Glutamatergic neuron (in vitro differentiated cells): ENCODE measurements at regions not wholly inside any gene's neighbourhood (a gene's known extent, or its start where the extent isn't known, plus 50 kb on each side); places are given as distances from the start of the nearest gene placed in this dataset.
"Not testable (repeated sequence)": the region's sequence is repeated elsewhere in the genome, so short reads cannot be mapped to it uniquely, and the experiment has no call there.

Experiments
- DNase-seq: peaks from one replicate; pipeline ENCODE4 v3.0.0; 2022
- H3K27ac Mint-ChIP-seq: one replicate; pipeline ENCODE4 v1.8.0; 2020; ENCODE audit warnings: mild to moderate bottlenecking, mixed read lengths, inconsistent platforms; ENCODE audit not compliant: unreplicated experiment
- H3K27me3 Mint-ChIP-seq: one replicate; pipeline ENCODE4 v1.8.0; 2020; ENCODE audit warnings: mild to moderate bottlenecking, moderate library complexity, mixed read lengths, inconsistent platforms; ENCODE audit not compliant: unreplicated experiment
- H3K36me3 Mint-ChIP-seq: one replicate; pipeline ENCODE4 v1.8.0; 2020; ENCODE audit warnings: mild to moderate bottlenecking, mixed read lengths, inconsistent platforms; ENCODE audit not compliant: unreplicated experiment
- H3K4me1 Mint-ChIP-seq: one replicate; pipeline ENCODE4 v1.8.0; 2020; ENCODE audit warnings: mild to moderate bottlenecking, low read depth, mixed read lengths, inconsistent platforms; ENCODE audit not compliant: unreplicated experiment
- H3K4me3 Mint-ChIP-seq: one replicate; pipeline ENCODE4 v1.8.0; 2020; ENCODE audit warnings: mild to moderate bottlenecking, mixed read lengths, inconsistent platforms; ENCODE audit not compliant: unreplicated experiment
- H3K9me3 Mint-ChIP-seq: one replicate; pipeline ENCODE4 v1.8.0; 2020; ENCODE audit warnings: mild to moderate bottlenecking, moderate library complexity, mixed read lengths, inconsistent platforms; ENCODE audit not compliant: unreplicated experiment

- H3K4me1 Mint-ChIP-seq, H3K27me3 Mint-ChIP-seq, H3K4me3 Mint-ChIP-seq, H3K36me3 Mint-ChIP-seq, DNase-seq, H3K27ac Mint-ChIP-seq: not testable (repeated sequence)
- H3K9me3 Mint-ChIP-seq = peaks cover 35% of the 10 kb centered on the region
Observed at GRCh38 chr4:49575250-49575649, 589.2 kb downstream of the CWH43 start.

DNA sequence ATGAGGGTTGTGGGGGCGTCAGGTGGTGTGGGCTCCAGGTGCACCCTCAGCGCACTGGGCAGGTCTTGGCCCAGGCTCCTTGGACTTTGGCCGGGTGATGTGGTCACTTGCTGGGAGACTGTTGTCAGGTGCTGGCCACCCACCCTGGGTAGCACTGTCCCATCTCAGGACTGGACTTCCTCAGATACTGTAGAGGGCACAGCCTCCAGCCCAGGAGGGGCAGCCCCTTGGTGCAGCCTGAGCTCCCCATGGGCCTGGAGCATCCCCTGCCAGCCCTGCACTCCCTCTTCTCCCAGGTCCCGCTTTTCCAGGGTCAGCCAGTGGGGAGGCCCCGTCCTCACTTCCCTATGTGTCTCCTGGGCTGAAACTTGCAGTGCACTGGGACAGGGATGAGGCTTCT is 592.3 kb downstream of the CWH43 start:
- H3K4me3 Mint-ChIP-seq, H3K27me3 Mint-ChIP-seq, H3K4me1 Mint-ChIP-seq, H3K36me3 Mint-ChIP-seq, H3K27ac Mint-ChIP-seq, DNase-seq: not testable (repeated sequence)
- peaks cover 27% of the 10 kb centered on the region for H3K9me3 Mint-ChIP-seq

- H3K4me3 Mint-ChIP-seq, H3K27ac Mint-ChIP-seq, H3K4me1 Mint-ChIP-seq, H3K36me3 Mint-ChIP-seq, H3K27me3 Mint-ChIP-seq, DNase-seq: not testable (repeated sequence)
- peaks cover 23% of the 10 kb centered on the region for H3K9me3 Mint-ChIP-seq
Observed at GRCh38 chr4:49578899-49579298, 592.8 kb downstream of the CWH43 start.

DNA sequence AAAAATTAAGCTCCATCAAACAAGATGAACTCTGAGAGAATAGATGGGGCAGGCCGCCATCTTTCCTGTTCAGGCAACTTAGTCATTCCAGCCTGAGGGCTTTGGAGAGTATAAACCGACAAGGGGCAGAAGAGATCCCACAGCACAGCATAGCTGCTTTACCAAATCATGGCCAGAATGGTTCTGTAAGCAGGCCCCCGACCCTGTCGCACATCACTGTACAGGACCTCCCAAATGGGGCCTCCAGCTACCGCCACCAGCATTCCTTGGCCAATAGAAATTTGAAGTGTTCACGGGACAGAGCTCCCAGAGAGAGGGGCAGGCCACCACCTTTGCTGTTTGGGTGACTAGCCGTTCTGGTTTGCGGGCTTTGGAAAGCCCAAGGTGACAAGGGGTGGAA is 594.1 kb downstream of the CWH43 start:
- DNase-seq, H3K36me3 Mint-ChIP-seq, H3K27me3 Mint-ChIP-seq, H3K4me1 Mint-ChIP-seq, H3K4me3 Mint-ChIP-seq, H3K27ac Mint-ChIP-seq: not testable (repeated sequence)
- H3K9me3 Mint-ChIP-seq = peaks cover 21% of the 10 kb centered on the region

DNA sequence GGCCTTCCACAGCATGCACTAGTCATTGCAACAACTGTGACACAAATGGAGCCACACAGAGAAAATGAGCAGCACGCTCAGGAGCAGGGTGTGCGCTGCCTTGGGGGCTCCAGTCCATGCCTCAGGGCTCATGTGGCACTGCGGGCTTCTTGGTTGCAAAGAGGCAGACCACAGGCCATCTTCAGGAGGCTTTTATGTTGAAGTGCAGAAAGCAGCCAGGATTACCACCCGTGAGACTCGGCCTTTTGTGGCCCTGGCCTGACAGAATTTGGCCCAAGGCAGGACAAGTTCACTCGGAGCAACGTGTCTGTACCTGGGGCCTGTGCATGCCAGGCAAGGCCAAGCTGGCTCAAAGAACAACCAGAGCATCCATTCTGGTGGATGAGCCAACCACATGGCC is 602.3 kb downstream of the CWH43 start:
- H3K9me3 Mint-ChIP-seq, H3K36me3 Mint-ChIP-seq, H3K27me3 Mint-ChIP-seq, H3K4me1 Mint-ChIP-seq, H3K27ac Mint-ChIP-seq, DNase-seq, H3K4me3 Mint-ChIP-seq: not testable (repeated sequence)

GRCh38 chr4:49618436-49618835 is 632.4 kb downstream of the CWH43 start:
- H3K4me3 Mint-ChIP-seq, H3K27me3 Mint-ChIP-seq, H3K27ac Mint-ChIP-seq, H3K9me3 Mint-ChIP-seq, H3K36me3 Mint-ChIP-seq, DNase-seq, H3K4me1 Mint-ChIP-seq: not testable (repeated sequence)

DNA sequence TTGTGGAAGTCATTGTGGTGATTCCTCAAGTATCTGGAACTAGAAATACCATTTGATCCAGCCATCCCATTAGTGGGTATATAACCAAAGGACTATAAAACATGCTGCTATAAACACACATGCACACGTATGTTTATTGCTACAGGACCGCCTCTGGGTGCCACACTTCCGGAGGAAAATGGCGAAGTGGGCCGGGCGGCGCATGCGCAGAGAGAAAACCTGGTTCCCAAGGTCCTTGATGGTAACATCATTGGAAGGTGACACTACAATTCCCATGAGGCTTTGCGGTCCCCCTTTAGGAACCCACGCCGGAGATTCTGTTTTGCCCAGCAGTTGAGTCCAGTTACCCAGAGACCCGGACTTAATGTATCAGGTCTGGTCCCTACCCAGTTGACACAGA is 640.4 kb downstream of the CWH43 start:
- not testable (repeated sequence) for H3K9me3 Mint-ChIP-seq, H3K27ac Mint-ChIP-seq, H3K4me3 Mint-ChIP-seq, H3K4me1 Mint-ChIP-seq, H3K36me3 Mint-ChIP-seq, H3K27me3 Mint-ChIP-seq, DNase-seq
